SKM-1 (cell line): ENCODE measurements at regions not wholly inside any gene's neighbourhood (a gene's known extent, or its start where the extent isn't known, plus 50 kb on each side); places are given as distances from the start of the nearest gene placed in this dataset.

ENCODE experiments used
- DNase-seq: peaks from one replicate; lab custom pipeline; 2025; ENCODE audit not compliant: unreplicated experiment; lab: John Stamatoyannopoulos, UW

DNA sequence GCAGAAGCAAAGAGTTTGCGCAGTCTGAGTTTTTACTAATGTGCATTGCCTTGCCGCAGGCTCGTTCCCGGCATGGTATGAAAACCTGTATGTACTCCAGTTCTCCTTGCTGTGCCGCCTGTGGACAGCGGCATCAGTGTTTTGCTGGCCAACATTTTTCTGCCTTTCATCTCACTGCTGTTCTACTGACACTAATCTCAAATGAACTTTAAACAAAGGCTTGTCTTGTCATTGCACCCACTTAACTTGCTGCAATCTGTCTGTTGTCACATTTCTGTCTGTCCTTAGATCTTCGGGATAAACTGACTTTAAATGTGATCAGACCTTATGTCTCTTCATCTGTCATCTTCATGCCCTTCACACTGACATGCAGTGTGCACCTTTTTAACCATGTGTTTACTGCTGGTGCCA, 71.7 kb upstream of the ZNRF2 start:
- DNase-seq = no peak

DNA sequence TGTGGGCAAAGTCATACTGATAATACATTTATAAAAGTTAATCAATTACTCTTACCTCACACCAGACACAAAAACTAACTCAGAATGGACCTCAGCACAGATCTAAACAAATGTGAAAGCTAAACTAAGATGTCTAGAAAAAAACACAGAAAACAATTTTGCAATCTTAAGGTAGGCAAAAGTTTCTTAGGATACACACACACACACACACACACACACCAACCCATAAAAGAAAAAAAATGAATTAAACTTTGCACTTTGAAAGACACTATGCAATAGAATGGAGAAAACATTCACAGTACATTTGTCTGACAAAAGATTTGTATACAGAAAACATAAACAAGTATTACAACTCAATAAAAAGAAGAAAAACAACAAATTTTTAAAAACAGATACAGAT, 70.8 kb upstream of the ZNRF2 start:
- DNase-seq = no peak

DNA sequence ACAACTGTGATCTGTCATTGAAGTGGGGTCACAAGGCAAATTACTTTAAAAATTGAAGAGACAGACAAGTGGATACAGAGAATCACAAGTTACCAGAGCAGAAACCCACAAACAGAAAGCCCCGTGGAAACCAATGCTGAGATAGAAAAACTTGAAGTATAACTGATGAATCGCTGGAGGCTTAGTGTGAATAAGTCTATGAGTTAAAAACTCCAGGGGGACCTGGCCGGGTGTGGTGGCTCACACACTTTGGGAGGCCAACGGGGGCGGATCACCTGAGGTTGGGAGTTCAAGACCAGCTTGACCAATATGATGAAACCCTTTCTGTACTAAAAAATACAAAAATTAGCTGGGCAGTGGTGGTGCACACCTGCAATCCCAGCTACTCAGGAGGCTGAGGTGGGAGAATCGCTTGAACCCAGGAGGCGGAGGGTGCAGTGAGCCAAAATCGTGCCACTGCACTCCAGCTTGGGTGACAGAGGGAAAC, 69.7 kb upstream of the ZNRF2 start:
- DNase-seq = no peak

DNA sequence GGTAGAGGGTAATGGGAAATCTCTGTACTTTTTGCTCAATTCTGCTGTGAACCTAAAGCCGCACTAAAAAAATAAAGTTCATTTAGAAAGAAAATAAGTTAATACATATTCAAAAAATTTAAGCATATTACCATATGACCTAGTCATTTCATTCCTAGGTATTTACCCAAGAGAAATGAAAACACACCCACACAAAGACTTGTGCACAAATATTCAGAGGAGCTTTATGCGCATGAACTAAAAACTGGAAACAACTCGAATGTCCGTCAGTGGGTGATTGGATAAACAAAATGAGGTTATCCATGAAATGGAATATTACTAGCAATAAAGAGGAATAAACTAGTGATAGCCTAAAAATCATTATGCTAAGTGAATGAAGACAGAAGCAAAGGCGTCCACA, 62.6 kb upstream of the ZNRF2 start:
- no peak for DNase-seq

DNA sequence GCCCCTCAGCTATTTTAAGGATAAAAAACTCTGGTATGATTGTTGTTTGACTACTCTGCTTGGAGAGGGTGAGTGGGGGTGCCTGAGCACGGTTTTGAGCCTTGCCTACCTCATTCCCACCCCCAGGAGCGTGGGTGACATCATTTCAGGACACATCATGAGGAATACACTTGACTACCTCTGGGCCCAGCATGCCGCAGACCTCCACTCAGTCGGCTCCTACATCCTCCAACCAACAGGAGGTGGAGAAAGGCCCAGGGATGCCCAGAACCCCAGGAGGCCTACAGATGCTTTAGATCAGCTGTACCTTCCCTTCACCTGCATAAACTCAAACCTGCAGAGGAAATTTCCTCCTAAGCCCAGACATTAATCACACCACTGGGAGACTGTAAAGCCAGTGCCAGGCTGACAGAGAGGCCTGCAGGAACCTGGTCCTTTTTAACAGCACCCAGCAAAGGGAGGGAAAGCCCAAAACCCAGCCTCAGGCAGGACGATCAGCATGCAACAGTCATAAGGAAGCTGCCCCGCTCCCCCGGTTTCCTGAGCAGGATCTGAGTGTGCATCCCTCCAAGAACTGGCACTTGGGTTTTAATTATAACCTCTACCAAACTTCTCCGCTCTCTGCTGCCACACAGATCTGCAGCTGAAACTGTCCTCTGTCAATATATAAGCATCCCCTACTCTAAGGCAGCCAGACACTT, 61.7 kb upstream of the ZNRF2 start:
- DNase-seq = no peak

DNA sequence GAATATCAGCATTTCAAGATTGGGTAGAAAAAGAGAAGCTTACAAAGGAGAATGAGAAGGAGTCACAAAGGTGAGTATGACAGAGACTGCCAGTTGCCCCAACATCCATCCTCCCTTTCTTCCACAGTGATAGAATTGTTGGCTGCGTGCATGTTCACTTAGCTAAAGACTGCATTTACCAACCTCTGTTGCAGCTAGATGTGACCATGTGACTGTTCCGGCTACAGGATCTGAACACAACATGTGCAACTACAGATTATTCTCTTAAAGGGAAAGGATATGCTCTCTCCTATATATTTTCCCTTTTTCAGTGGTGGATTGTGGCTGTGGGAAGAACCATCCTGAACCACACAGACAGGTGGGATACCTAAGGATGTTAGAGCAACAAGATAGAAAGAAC, 60.5 kb upstream of the ZNRF2 start:
- DNase-seq = no peak

DNA sequence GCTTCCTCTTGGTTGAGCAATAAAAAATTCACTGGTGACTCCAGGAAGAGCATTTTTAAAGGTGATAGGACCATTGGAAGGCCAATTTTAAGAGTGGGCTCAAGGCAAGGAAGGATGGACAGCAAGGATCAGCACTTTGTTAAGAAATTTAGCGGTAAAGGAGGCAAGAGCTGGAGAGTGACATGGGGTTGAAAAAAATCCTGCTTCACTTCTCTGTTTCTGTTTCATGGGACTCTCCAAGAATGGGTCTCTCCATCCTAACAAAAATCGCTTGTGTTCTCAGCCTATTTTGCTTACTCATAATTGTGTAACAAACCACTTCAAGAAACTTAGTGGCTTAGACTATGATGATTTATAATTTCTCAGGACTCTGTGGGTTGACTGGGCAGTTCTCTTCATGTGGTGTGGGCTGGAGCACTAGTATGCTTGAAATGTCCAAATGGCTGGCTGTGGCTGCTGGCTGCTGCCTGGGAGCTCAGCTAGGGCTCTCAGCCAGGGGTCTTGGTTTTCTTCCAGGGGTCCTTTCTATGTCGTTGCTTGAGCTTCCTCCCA, 59.8 kb upstream of the ZNRF2 start:
- DNase-seq = peak; percentile 10

DNA sequence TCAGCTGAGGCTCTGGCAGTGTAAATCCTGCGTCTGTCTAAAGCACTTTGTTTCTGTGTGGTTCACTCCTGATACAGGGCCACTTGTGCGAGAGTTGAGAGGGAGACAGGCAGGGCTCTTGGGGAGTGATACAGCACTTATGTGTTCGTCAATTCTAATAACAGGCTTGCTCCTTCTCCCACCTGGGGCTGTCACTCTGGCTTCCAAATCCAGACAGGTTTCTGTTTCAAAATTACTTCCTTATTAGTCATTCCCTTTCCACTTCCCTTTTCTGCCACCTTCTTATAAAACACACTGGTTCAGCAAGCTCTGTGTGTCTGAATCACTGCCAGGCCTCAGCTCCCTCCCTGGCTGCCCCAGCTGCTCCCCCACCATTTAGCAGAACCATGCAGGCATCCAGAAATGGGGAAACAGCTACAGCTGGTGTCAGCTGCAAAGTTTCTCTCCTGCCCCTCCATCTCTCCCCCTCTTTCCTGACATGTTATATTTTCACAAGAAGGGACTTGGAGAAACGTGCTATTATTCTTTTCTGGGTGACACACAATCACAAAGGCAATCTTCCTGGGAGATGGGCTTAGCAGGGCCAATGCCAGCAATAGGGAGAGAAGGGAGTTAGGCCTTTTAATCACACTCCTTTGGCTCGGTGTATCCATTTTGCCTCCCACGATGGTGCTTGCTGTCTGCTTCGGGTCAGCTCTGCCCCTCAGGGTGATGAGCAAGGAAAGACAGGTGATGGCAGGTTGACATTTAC, 58.4 kb upstream of the ZNRF2 start:
- peak; percentile 81 for DNase-seq

DNA sequence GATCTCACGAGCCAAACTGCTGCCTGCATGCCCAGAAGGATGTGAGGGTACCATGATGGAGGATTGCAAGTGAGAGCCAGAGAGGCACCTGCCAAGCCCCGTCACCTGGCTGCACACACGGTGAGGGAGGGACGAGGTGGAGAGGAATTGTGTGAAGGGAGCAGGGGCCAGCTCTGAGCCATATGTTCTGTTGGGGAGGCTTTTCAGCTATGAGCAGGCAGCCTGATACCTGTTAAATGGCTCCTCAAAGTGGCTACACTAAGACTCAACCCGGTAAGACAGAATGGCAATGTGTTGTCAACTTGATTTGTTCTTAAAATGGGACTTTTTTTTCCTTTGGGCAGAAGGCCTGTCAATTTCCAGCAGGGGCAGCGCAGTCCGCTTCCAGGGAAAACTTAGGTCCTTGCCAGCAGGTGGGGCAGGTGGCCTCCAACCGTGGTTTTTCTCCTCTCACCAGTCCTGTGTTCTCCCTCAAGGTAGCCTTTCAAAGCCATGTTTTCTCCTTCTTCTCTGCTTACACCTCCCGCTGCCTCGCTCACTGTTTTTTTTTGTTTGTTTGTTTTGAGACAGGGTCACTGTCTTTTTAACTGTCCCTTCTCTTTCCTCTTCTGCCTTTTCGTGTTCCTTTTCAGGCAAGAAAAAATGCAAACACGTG, 57.7 kb upstream of the ZNRF2 start:
- DNase-seq = no peak

DNA sequence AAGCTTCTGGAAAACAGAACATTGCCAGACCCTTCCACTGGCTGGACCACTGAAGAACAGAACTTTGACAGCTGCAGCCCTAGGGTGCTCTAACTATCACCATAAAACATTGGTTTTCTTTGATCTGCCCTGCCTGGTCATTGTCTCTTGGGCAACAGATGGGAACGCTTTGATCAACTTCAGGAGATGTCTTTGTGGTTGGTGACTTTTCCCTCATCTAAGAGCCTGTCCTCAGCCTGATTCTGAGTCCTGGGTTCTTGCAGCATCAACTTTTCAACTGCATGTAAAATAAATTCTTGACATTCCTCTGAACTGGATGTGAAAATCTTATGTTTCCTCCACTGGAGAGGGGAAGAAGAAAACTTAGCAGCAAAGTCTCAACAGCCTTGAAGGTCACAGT, 53.1 kb upstream of the ZNRF2 start:
- no peak for DNase-seq

DNA sequence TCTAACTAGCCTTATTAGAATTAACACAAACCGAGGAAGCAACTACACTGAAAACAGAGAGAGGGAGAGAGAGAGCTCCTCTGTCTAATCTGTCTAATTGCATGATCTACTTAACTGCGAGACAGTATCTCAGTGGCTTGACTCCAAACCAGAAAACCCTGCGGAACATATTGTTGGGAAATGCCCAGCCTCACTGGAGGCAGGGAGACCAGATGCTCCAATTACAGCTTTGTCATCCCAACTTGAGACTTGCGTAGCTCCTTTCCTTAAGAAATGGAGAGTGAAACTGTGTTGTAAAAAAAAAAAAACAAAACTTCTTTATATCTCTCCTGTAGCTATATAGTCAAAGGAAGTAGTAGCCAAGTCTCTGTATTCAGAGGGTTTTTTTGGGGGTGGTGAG, 52.0 kb upstream of the ZNRF2 start:
- DNase-seq = no peak
